Mesenchymal stem cell (in vitro differentiated cells and primary cell): ENCODE measurements at regions not wholly inside any gene's neighbourhood (a gene's known extent, or its start where the extent isn't known, plus 50 kb on each side); places are given as distances from the start of the nearest gene placed in this dataset.

Source experiments
- DNase-seq: peaks from one replicate; pipeline ENCODE4 v3.0.0-alpha.2; 2013
- H2AFZ ChIP-seq: one replicate; pipeline ENCODE4 v1.6.1; 2013; ENCODE audit warnings: low read depth, mild to moderate bottlenecking, control low read depth, inconsistent platforms, low read length, moderate library complexity
- H2AK5ac ChIP-seq: 2 replicates; pipeline ENCODE4 v1.6.1; 2013; ENCODE audit warnings: low read length, moderate library complexity, mild to moderate bottlenecking, inconsistent platforms; ENCODE audit not compliant: severe bottlenecking
- H2BK120ac ChIP-seq: one replicate; pipeline ENCODE4 v1.6.1; 2013; ENCODE audit warnings: low read depth, mild to moderate bottlenecking, inconsistent platforms, low read length, moderate library complexity
- H2BK12ac ChIP-seq, 2 experiments: one replicate each; pipeline ENCODE4 v1.6.1; 2013; ENCODE audit warnings: inconsistent platforms in 2 of 2, low read length in 2 of 2, mild to moderate bottlenecking in 2 of 2, moderate library complexity in 2 of 2, control low read depth in 1 of 2
- H2BK15ac ChIP-seq: one replicate; pipeline ENCODE4 v1.6.1; 2013; ENCODE audit warnings: mild to moderate bottlenecking, low read depth, inconsistent platforms; ENCODE audit not compliant: poor library complexity, severe bottlenecking
- H2BK5ac ChIP-seq: 2 replicates; pipeline ENCODE4 v1.6.1; 2013; ENCODE audit warnings: low read depth, mild to moderate bottlenecking, low read length, control low read depth, inconsistent platforms; ENCODE audit not compliant: poor library complexity, severe bottlenecking
- H3K14ac ChIP-seq, 2 experiments: one replicate each; pipeline ENCODE4 v1.6.1; 2013; ENCODE audit warnings: inconsistent platforms in 2 of 2, low read length in 2 of 2, control low read depth in 1 of 2, mild to moderate bottlenecking in 1 of 2, moderate library complexity in 1 of 2
- H3K18ac ChIP-seq, 2 experiments: one replicate each; pipeline ENCODE4 v1.6.1; 2013; ENCODE audit warnings: inconsistent platforms in 2 of 2, low read length in 2 of 2, control low read depth in 1 of 2, low read depth in 1 of 2, mild to moderate bottlenecking in 1 of 2
- H3K23ac ChIP-seq, 2 experiments: one replicate each; pipeline ENCODE4 v1.6.1; 2013; ENCODE audit warnings: inconsistent platforms in 2 of 2, low read length in 2 of 2, mild to moderate bottlenecking in 2 of 2, moderate library complexity in 2 of 2, control low read depth in 1 of 2
- H3K27ac ChIP-seq: 2 replicates; pipeline ENCODE4 v1.5.1; 2013; ENCODE audit warnings: mild to moderate bottlenecking, moderate library complexity, low read length, control low read depth, inconsistent platforms; ENCODE audit not compliant: poor library complexity, severe bottlenecking
- H3K27me3 ChIP-seq, 2 experiments: 2 replicates each; pipeline versions ENCODE4 v1.6.1 to v1.7.0; 2013; ENCODE audit warnings: low read length in 2 of 2, mild to moderate bottlenecking in 2 of 2, moderate library complexity in 2 of 2, control low read depth in 1 of 2, inconsistent platforms in 1 of 2; ENCODE audit not compliant: control insufficient read depth in 1 of 2, insufficient read depth in 1 of 2
- H3K36me3 ChIP-seq, 2 experiments: 2 replicates each; pipeline versions ENCODE4 v1.6.1 to v1.7.0; 2013; ENCODE audit warnings: low read length in 2 of 2, control low read depth in 1 of 2, inconsistent platforms in 1 of 2, low read depth in 1 of 2, mild to moderate bottlenecking in 1 of 2; ENCODE audit not compliant: insufficient read depth in 2 of 2, control insufficient read depth in 1 of 2
- H3K4ac ChIP-seq, 2 experiments: one replicate each; pipeline ENCODE4 v1.6.1; 2013; ENCODE audit warnings: inconsistent platforms in 2 of 2, low read length in 2 of 2, mild to moderate bottlenecking in 2 of 2, moderate library complexity in 2 of 2, control low read depth in 1 of 2, low read depth in 1 of 2
- H3K4me1 ChIP-seq: 2 replicates; pipeline ENCODE4 v1.6.1; 2013; ENCODE audit warnings: low read depth, low read length, control low read depth; ENCODE audit not compliant: control insufficient read depth, insufficient read depth
- H3K4me2 ChIP-seq: 2 replicates; pipeline ENCODE4 v1.6.1; 2013; ENCODE audit warnings: low read length, mild to moderate bottlenecking, inconsistent platforms; ENCODE audit not compliant: poor library complexity, severe bottlenecking
- H3K4me3 ChIP-seq, 2 experiments: 2 replicates each; pipeline versions ENCODE4 v1.5.1 to v1.7.0; 2013; ENCODE audit warnings: low read length in 2 of 2, mild to moderate bottlenecking in 2 of 2, control low read depth in 1 of 2, low read depth in 1 of 2; ENCODE audit not compliant: insufficient read depth in 1 of 2
- H3K79me1 ChIP-seq: replicated peaks from 2 replicates; pipeline ENCODE4 v1.6.1; 2013; ENCODE audit warnings: mild to moderate bottlenecking, control low read depth, low read length, inconsistent platforms; ENCODE audit not compliant: poor library complexity, severe bottlenecking
- H3K9ac ChIP-seq: 2 replicates; pipeline ENCODE4 v1.7.0; 2013; ENCODE audit warnings: mild to moderate bottlenecking, low read length, moderate library complexity
- H3K9me3 ChIP-seq: 2 replicates; pipeline ENCODE4 v1.7.0; 2013; ENCODE audit warnings: mild to moderate bottlenecking, low read length; ENCODE audit not compliant: control insufficient read depth
- H4K8ac ChIP-seq: one replicate; pipeline ENCODE4 v1.6.1; 2013; ENCODE audit warnings: inconsistent platforms, mild to moderate bottlenecking, low read length, moderate library complexity
- H4K91ac ChIP-seq: one replicate; pipeline ENCODE4 v1.6.1; 2013; ENCODE audit warnings: mild to moderate bottlenecking, low read length, inconsistent platforms
- WGBS: methylation state at CpG from one replicate; pipeline ENCODE4 v1.1.7; 2013; ENCODE audit warnings: mixed read lengths; 5-methylcytosine and 5-hydroxymethylcytosine counted together

DNA sequence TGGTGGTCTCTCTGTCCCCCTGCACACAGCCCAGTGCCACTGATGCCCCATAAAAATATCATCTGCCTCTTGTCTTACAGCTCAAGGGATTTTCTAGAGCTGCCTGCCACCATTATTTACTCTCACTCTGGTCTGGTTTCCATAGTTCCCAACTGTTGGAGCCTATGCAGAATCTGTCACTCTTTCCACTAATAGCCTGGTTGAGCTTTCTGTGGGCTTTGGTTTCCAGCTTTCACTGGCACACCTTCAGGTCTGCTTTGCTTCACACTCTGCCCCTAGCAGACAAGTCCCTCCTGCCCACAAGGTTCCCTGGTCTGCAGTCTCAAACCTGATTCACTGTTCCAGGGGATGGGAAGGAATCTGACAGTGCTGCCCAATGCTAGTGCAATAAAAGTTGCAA lies 103.0 kb upstream of the FTMT start:
- H3K79me1 ChIP-seq, result no peaks in the 10 kb centered on the region
- peak overlapping the region in 1 of 2 experiments; percentile 65 for H3K14ac ChIP-seq
- no peaks in the 10 kb centered on the region for H3K9me3 ChIP-seq
- H3K4ac ChIP-seq, result no peak overlapping the region
- no peak overlapping the region for H3K27ac ChIP-seq
- no peak overlapping the region for H3K4me3 ChIP-seq
- no peak overlapping the region for H2BK120ac ChIP-seq
- no peak overlapping the region for H2BK12ac ChIP-seq
- no peak overlapping the region for H3K18ac ChIP-seq
- no peak overlapping the region for H2AFZ ChIP-seq
- H3K23ac ChIP-seq, result no peak overlapping the region
- no peak overlapping the region for H3K9ac ChIP-seq
- peak; percentile 4 for DNase-seq
- no peaks in the 10 kb centered on the region for H3K36me3 ChIP-seq
- no peaks in the 10 kb centered on the region for H3K4me1 ChIP-seq
- H4K8ac ChIP-seq, result no peak overlapping the region
- no peak overlapping the region for H3K4me2 ChIP-seq
- no peaks in the 10 kb centered on the region for H3K27me3 ChIP-seq
- no peak overlapping the region for H4K91ac ChIP-seq
- H2BK15ac ChIP-seq, result no peak overlapping the region
- no peak overlapping the region for H2BK5ac ChIP-seq
- no peak overlapping the region for H2AK5ac ChIP-seq

DNA sequence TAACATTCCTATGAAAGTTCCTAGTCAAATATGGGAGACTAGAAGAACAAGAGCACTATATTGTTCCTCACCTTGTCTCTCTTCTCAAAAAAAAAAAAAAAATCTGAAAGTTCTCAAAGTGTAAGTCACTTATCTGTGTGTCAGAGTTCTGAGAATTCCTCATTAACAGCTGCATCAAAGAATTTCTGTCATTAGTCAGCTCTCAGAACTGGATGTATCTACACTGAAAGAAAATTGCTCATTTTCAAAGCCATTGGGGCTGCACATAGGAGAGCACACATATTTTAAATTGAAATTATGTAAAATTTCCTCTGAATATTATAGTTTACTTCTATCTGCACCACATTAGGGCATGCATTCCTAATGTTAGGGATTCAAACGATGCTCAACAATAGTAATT lies 99.5 kb upstream of the FTMT start:
- WGBS, result no CpG with 5 or more reads among the region's 1 CpG
- Histone ChIP-seq H4K8ac (no peak overlapping the region), H3K79me1 (no peaks in the 10 kb centered on the region), H2BK12ac (no peak overlapping the region), H3K14ac (no peak overlapping the region), H3K4me2 (no peak overlapping the region), H2BK120ac (no peak overlapping the region), H4K91ac (no peak overlapping the region), H3K9ac (no peak overlapping the region), H3K27ac (no peak overlapping the region), H3K4ac (no peak overlapping the region), H3K18ac (no peak overlapping the region), H3K23ac (no peak overlapping the region), H2AK5ac (no peak overlapping the region), H2AFZ (no peak overlapping the region), H2BK15ac (no peak overlapping the region), H2BK5ac (no peak overlapping the region), H3K36me3 (no peaks in the 10 kb centered on the region), H3K27me3 (no peaks in the 10 kb centered on the region), H3K4me3 (no peak overlapping the region), H3K4me1 (no peaks in the 10 kb centered on the region), H3K9me3 (no peaks in the 10 kb centered on the region)
- DNase-seq, result no peak

DNA sequence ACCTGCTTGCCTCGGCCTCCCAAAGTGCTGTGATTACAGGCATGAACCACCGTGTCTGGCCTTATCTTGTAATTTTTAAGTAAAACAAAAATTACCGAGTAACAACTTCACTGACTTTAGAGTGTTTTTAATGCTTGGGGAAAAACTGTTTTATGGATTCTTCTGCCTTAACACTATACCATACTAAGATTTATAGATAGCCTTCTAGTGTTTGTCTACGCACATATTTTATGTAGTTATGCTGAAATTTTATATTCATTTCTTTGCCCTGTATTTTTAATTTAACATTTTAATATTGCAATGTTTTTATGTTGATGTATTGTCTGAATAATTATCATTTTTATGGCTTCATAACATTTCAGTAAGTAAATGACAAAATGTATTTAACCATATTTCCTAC lies 96.4 kb upstream of the FTMT start:
- Histone ChIP-seq H2AFZ (no peak overlapping the region), H2AK5ac (no peak overlapping the region), H3K27ac (no peak overlapping the region), H4K91ac (no peak overlapping the region), H3K9ac (no peak overlapping the region), H3K36me3 (no peaks in the 10 kb centered on the region), H2BK12ac (no peak overlapping the region), H2BK120ac (no peak overlapping the region), H2BK5ac (no peak overlapping the region), H3K4me3 (no peak overlapping the region), H3K23ac (no peak overlapping the region), H3K4me2 (no peak overlapping the region), H3K14ac (no peak overlapping the region), H3K4ac (no peak overlapping the region), H4K8ac (no peak overlapping the region), H2BK15ac (no peak overlapping the region), H3K9me3 (no peaks in the 10 kb centered on the region), H3K27me3 (no peaks in the 10 kb centered on the region), H3K79me1 (no peaks in the 10 kb centered on the region), H3K4me1 (no peaks in the 10 kb centered on the region), H3K18ac (no peak overlapping the region)
- WGBS, result 83% methylated on average over 1 of the region's 4 CpGs
- DNase-seq, result no peak

DNA sequence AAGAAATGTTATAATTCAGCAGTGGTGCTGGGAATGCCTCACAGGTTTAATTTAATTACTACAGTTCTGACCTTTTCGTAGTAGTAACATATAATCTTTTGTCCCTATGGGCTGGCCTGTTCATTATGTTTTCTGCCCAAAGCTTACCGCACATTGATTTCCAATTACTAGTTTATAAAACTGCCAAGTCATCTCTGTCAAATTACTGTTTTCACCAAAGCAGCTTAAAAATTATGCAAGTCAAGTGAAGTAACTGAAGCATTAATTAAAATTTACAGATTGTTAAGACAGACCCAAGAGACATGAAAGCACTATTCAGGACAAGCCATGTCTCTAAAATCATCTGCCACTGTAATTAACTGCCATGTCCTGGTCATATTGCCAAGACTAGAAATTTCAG lies 93.9 kb upstream of the FTMT start:
- Histone ChIP-seq H3K9ac (no peak overlapping the region), H3K27me3 (no peaks in the 10 kb centered on the region), H3K18ac (no peak overlapping the region), H3K23ac (no peak overlapping the region), H2BK5ac (no peak overlapping the region), H3K4me1 (no peaks in the 10 kb centered on the region), H3K79me1 (no peaks in the 10 kb centered on the region), H2BK12ac (no peak overlapping the region), H3K27ac (no peak overlapping the region), H2AFZ (no peak overlapping the region), H3K4ac (no peak overlapping the region), H3K4me3 (no peak overlapping the region), H4K91ac (no peak overlapping the region), H3K4me2 (no peak overlapping the region), H2AK5ac (no peak overlapping the region), H2BK120ac (no peak overlapping the region), H3K36me3 (no peaks in the 10 kb centered on the region), H3K14ac (no peak overlapping the region), H3K9me3 (no peaks in the 10 kb centered on the region), H2BK15ac (no peak overlapping the region), H4K8ac (no peak overlapping the region)
- 94% methylated on average over 2 of the region's 2 CpGs for WGBS
- DNase-seq, result no peak
